SJSA1 (cell line): ENCODE measurements at regions not wholly inside any gene's neighbourhood (a gene's known extent, or its start where the extent isn't known, plus 50 kb on each side); places are given as distances from the start of the nearest gene placed in this dataset.
A peak's percentile ranks its signal among the peaks of the same experiment; 100 is the strongest.

Experiments used
- DNase-seq, 2 experiments: peaks; one replicate each; pipeline ENCODE4 v3.0.0-alpha.2; 2015 to 2020; ENCODE audit warnings: low spot score in 2 of 2, low read depth in 1 of 2
- H3K27ac ChIP-seq: fragments of 250-450 bp; sonication (Bioruptor Pico); 2 replicates; pipeline ENCODE4 v1.5.1; 2020; ENCODE audit warnings: mild to moderate bottlenecking, moderate library complexity
- H3K27me3 ChIP-seq: fragments of 250-450 bp; sonication (Bioruptor Pico); replicated peaks from 2 replicates; pipeline ENCODE4 v1.5.1; 2020; ENCODE audit warnings: mild to moderate bottlenecking, moderate library complexity
- H3K36me3 ChIP-seq: fragments of 250-450 bp; sonication (Bioruptor Pico); 2 replicates; pipeline ENCODE4 v1.5.1; 2020; ENCODE audit warnings: mild to moderate bottlenecking
- H3K4me1 ChIP-seq: fragments of 250-450 bp; sonication (Bioruptor Pico); replicated peaks from 2 replicates; pipeline ENCODE4 v1.6.1; 2021; ENCODE audit warnings: mild to moderate bottlenecking
- H3K4me3 ChIP-seq: fragments of 250-450 bp; sonication (Bioruptor Pico); 2 replicates; pipeline ENCODE4 v1.5.1; 2020; ENCODE audit warnings: mild to moderate bottlenecking
- H3K9me3 ChIP-seq: fragments of 250-450 bp; sonication (Bioruptor Pico); replicated peaks from 2 replicates; pipeline ENCODE4 v1.5.1; 2020; ENCODE audit warnings: mild to moderate bottlenecking

- H3K27ac ChIP-seq = no peak overlapping the region
These were observed 452.8 kb downstream of the MBD2 start for GRCh38 chr18:53771664-53772063.

GRCh38 chr18:53765211-53765610, 459.3 kb downstream of the MBD2 start:
- Histone ChIP-seq H3K27me3 (no peaks in the 10 kb centered on the region), H3K4me1 (no peaks in the 10 kb centered on the region), H3K4me3 (no peak overlapping the region), H3K27ac (no peak overlapping the region), H3K36me3 (no peaks in the 10 kb centered on the region), H3K9me3 (0 out of 2 replicates have a peak, but pooled peaks cover 3% of the 10 kb centered on the region)
- no peak for DNase-seq

More at GRCh38 chr18:53771664-53772063, 452.8 kb downstream of the MBD2 start:
- Histone ChIP-seq H3K9me3 (0 out of 2 replicates have a peak, but pooled peaks cover 3% of the 10 kb centered on the region), H3K4me3 (no peak overlapping the region), H3K4me1 (no peaks in the 10 kb centered on the region), H3K36me3 (no peaks in the 10 kb centered on the region), H3K27me3 (no peaks in the 10 kb centered on the region)
- DNase-seq = no peak

DNA sequence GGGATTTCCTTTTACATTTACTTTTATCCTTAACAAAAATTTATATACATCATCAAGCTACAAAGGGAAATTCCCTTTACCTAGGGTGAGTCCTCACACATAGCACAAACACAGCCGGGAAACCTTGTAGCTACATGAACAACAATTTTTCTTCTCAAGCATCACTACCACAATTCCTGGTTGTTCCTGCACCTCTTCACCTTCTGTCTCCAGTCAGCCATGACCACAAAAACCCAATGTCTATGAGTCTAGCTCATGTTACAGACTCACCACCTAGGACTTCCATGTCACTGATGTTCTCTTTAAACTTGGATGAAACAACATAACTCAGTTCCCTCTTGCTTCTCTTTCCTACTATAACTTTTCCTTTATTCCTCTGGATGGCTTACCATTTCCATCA, 460.4 kb downstream of the MBD2 start:
- Histone ChIP-seq H3K27me3 (no peaks in the 10 kb centered on the region), H3K9me3 (0 out of 2 replicates have a peak, but pooled peaks cover 3% of the 10 kb centered on the region), H3K4me3 (no peak overlapping the region), H3K27ac (no peak overlapping the region), H3K4me1 (no peaks in the 10 kb centered on the region), H3K36me3 (no peaks in the 10 kb centered on the region)
- no peak for DNase-seq

DNA sequence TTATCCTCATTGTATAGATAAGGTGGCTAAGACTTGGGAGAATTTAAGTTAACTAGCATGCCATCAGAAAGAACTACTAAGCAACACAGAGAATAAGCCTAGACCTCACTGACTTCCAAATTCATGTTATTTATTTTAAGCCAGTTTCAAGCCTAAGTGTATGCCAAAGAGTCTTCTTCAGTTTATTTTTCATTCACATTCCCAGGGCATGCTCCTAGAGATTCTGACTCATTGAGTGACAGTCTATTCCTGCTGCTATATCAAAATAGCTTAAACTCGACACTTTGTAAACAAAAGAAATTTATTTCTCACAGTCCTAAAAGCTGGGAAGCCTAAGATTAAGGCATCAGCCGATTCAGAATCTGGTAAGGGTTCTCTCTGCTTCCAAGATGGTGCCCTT, 467.1 kb downstream of the MBD2 start:
- peak in 1 of 2 experiments; percentile 36 for DNase-seq
- Histone ChIP-seq H3K27me3 (no peaks in the 10 kb centered on the region), H3K27ac (no peak overlapping the region; the same call in 1 of the 2 replicates), H3K4me1 (peaks cover 17% of the 10 kb centered on the region), H3K4me3 (no peak overlapping the region), H3K9me3 (no peaks in the 10 kb centered on the region; the same call in 1 of the 2 replicates), H3K36me3 (no peaks in the 10 kb centered on the region)

- H3K27me3 ChIP-seq = 0 out of 2 replicates have a peak, but pooled peaks cover 2% of the 10 kb centered on the region
- H3K9me3 ChIP-seq = no peaks in the 10 kb centered on the region; the same call in 1 of the 2 replicates
- H3K4me1 ChIP-seq = peaks cover 17% of the 10 kb centered on the region
- H3K27ac ChIP-seq = no peak overlapping the region
- DNase-seq = peak in 1 of 2 experiments; percentile 2
- no peaks in the 10 kb centered on the region for H3K36me3 ChIP-seq
- H3K4me3 ChIP-seq = no peak overlapping the region
These were observed 467.9 kb downstream of the MBD2 start for GRCh38 chr18:53756610-53756972.

DNA sequence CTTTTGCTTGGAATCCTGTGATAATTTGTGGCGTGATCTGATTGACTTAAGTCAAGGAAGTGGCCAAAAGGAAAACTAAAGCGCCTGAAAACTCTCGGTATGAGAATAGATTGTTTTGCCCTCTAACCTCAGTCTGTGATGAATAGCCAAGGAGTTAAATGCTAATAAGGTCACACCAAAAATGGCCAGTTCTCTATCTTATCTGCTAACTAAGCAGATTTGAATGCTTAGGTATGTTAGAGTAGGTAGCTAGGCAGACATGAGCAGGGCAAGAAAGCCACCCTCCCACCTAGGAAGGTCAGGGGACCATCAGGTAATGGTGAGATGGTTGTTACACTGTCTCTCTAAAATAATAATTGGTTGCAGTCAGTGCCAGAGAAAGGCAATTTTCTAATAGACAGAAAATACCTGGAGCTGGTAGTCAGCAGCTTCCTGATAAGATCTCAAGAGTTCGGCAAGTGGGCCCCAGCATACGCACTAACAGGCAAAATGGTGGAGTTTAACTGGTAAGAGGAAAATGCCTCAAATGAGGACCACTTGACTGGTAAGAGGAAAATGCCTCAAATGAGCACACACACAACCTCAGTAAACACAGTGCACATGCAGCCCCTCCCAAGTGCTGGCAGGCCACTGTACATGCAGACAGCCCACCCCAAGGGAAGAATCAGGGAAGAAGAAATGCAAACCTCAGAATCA, 468.4 kb downstream of the MBD2 start:
- no peaks in the 10 kb centered on the region; the same call in 1 of the 2 replicates for H3K9me3 ChIP-seq
- no peaks in the 10 kb centered on the region for H3K36me3 ChIP-seq
- DNase-seq = no peak
- no peak overlapping the region for H3K4me3 ChIP-seq
- peaks cover 17% of the 10 kb centered on the region for H3K4me1 ChIP-seq
- H3K27ac ChIP-seq = no peak overlapping the region
- H3K27me3 ChIP-seq = 0 out of 2 replicates have a peak, but pooled peaks cover 2% of the 10 kb centered on the region

DNA sequence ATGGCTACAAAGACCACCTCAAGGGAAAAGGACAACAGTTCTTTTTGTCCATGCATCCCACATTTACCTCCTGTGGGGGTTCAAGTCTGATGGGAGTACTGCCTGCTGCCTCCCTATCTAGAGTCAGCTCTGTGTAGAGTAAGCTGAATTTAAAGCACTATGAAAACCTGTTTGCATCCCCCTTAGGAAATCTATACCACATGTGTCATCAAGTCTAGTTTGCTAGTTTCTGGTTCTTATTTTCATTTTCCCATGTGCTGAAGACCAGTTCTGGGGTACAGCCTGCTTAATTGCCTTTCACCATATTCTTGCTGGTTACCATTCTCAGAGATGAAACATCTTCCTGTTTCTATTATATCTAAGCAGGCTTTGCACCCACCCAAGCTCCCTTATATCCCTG, 470.3 kb downstream of the MBD2 start:
- 0 out of 2 replicates have a peak, but pooled peaks cover 2% of the 10 kb centered on the region for H3K27me3 ChIP-seq
- DNase-seq = no peak
- H3K36me3 ChIP-seq = no peaks in the 10 kb centered on the region
- no peaks in the 10 kb centered on the region; the same call in 1 of the 2 replicates for H3K9me3 ChIP-seq
- peaks cover 17% of the 10 kb centered on the region for H3K4me1 ChIP-seq
- no peak overlapping the region for H3K4me3 ChIP-seq
- H3K27ac ChIP-seq = no peak overlapping the region

DNA sequence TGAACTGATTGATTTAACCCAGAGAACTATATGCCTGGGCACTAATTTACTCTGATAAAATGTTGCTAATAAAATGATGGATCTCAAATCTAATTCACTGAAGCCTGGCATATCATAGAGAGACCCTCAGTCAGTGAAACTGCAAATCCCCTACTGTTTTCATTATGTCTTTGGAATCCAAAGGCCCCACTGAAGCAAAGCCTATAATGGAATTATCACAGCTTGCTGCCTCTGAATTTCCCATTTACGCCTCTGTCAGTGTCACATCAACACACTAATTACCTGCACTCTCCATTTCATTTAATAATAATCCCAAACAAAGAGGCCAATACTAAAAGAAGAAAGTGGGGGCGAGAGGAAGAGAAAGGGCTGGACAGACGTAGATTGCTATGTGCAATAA, 470.9 kb downstream of the MBD2 start:
- H3K36me3 ChIP-seq = no peaks in the 10 kb centered on the region
- H3K27me3 ChIP-seq = 0 out of 2 replicates have a peak, but pooled peaks cover 2% of the 10 kb centered on the region
- H3K27ac ChIP-seq = no peak overlapping the region
- H3K4me3 ChIP-seq = no peak overlapping the region
- DNase-seq = no peak
- no peaks in the 10 kb centered on the region; the same call in 1 of the 2 replicates for H3K9me3 ChIP-seq
- H3K4me1 ChIP-seq = peaks cover 17% of the 10 kb centered on the region

GRCh38 chr18:53752781-53753367, 471.6 kb downstream of the MBD2 start:
- DNase-seq = no peak
- peaks cover 17% of the 10 kb centered on the region for H3K4me1 ChIP-seq
- no peaks in the 10 kb centered on the region for H3K36me3 ChIP-seq
- 0 out of 2 replicates have a peak, but pooled peaks cover 2% of the 10 kb centered on the region for H3K27me3 ChIP-seq
- H3K4me3 ChIP-seq = no peak overlapping the region
- no peak overlapping the region for H3K27ac ChIP-seq
- no peaks in the 10 kb centered on the region; the same call in 1 of the 2 replicates for H3K9me3 ChIP-seq

DNA sequence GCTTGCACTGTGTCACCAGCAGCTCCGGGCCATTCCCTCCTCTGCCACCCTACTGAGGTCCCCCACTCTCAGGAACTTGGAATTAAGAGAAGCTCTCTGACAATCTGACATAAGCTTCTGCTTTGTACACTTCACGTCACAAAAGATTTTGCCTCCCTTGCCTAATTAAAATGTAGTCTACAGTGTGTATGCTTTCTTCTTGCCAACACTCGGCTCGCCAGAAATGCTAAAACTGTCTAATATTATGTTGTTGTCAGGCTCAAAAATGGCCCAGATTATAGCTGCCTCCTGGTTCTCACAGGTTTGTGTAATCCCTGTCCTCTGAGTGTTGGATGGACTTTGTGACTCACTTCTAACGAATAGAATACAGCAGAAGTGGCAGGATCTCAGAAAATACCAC, 474.7 kb downstream of the MBD2 start:
- no peak for DNase-seq
- Histone ChIP-seq H3K27me3 (0 out of 2 replicates have a peak, but pooled peaks cover 2% of the 10 kb centered on the region), H3K27ac (no peak overlapping the region), H3K4me1 (no peaks in the 10 kb centered on the region), H3K36me3 (no peaks in the 10 kb centered on the region), H3K9me3 (no peaks in the 10 kb centered on the region), H3K4me3 (no peak overlapping the region)

- Histone ChIP-seq H3K9me3 (no peaks in the 10 kb centered on the region), H3K27ac (no peak overlapping the region), H3K27me3 (peaks cover 2% of the 10 kb centered on the region; the same call in 1 of the 2 replicates), H3K4me3 (no peak overlapping the region), H3K4me1 (no peaks in the 10 kb centered on the region), H3K36me3 (no peaks in the 10 kb centered on the region)
- DNase-seq = no peak
These were observed 476.8 kb downstream of the MBD2 start for GRCh38 chr18:53747663-53748160.

DNA sequence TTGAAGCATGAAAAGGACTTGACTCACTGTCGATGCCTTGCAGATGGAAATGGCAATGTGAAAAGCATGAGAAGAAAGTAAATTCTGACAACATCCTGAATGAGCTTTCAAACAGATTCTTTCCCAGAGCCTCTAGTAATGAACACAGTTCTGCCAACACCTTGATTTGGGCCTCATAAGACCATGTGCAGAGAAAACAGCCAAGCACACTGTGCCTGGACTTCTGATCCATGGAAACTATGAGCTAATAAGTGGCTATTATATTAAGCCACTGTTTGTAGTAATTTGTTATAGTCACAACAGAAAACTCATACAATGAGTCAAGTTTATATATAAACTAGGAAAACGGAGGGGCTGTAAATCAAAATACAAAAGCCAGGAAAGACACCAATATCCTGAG, 477.3 kb downstream of the MBD2 start:
- Histone ChIP-seq H3K4me3 (no peak overlapping the region), H3K36me3 (no peaks in the 10 kb centered on the region), H3K27ac (no peak overlapping the region), H3K27me3 (peaks cover 7% of the 10 kb centered on the region), H3K9me3 (no peaks in the 10 kb centered on the region), H3K4me1 (no peaks in the 10 kb centered on the region)
- no peak for DNase-seq

- peaks cover 8% of the 10 kb centered on the region for H3K27me3 ChIP-seq
- no peak overlapping the region for H3K4me3 ChIP-seq
- no peak overlapping the region for H3K27ac ChIP-seq
- H3K36me3 ChIP-seq = no peaks in the 10 kb centered on the region
- no peaks in the 10 kb centered on the region for H3K4me1 ChIP-seq
- no peak for DNase-seq
- no peaks in the 10 kb centered on the region for H3K9me3 ChIP-seq
These were observed 478.5 kb downstream of the MBD2 start for GRCh38 chr18:53745986-53746385.
